ENCODE measurements at regions not wholly inside any gene's neighbourhood (a gene's known extent, or its start where the extent isn't known, plus 50 kb on each side); places are given as distances from the start of the nearest gene placed in this dataset.

GRCh38 chr6:41455410-41455809 lies 90.8 kb upstream of the FOXP4 start:
- TF ChIP-seq CTCF (IDR thresholded peaks at IDR 0.05) (no peak), POLR2A (IDR thresholded peaks at IDR 0.05) (no peak)

Data from esophagus squamous epithelium (tissue), 4 donors.